Fibroblast of the aortic adventitia (primary cell): ENCODE measurements at regions not wholly inside any gene's neighbourhood (a gene's known extent, or its start where the extent isn't known, plus 50 kb on each side); places are given as distances from the start of the nearest gene placed in this dataset.

Experiments used
- DNase-seq: peaks from one replicate; pipeline ENCODE4 v3.0.0-alpha.2; 2010; ENCODE audit warnings: low read depth
- H3K4me3 ChIP-seq: 2 replicates; pipeline ENCODE4 v1.5.1; 2011; ENCODE audit warnings: low read depth, mild to moderate bottlenecking, control low read depth, low read length, moderate library complexity
- TF ChIP-seq, protein P1 (sequence below): IDR thresholded peaks from 2 replicates; pipeline ENCODE4 v1.5.1; 2011; ENCODE audit warnings: mild to moderate bottlenecking, low read length, control low read depth, inconsistent platforms; ENCODE audit not compliant: insufficient read depth

DNA sequence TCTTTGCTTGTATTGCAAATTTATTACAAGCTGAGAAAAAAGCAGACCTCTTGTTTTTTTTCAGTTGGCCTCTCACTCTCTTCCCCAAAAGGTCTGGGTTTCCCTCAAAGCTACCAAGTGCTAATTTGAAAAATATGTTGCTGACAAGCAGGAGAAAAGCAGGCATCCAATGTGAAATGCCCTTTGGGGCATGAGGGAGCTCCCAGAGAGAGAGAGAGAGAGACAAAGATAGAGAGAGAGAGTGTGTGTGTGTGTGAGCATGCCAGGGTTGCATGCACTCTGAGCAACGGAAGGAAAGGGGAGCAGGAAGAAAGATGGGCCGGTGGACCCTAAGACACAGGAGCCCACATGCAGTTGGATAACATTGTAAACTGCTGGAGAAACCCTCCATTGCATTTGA is 358.4 kb downstream of the TMEM38B start:
- no peak overlapping the region for H3K4me3 ChIP-seq
- DNase-seq: no peak
- TF ChIP-seq, protein P1, sequence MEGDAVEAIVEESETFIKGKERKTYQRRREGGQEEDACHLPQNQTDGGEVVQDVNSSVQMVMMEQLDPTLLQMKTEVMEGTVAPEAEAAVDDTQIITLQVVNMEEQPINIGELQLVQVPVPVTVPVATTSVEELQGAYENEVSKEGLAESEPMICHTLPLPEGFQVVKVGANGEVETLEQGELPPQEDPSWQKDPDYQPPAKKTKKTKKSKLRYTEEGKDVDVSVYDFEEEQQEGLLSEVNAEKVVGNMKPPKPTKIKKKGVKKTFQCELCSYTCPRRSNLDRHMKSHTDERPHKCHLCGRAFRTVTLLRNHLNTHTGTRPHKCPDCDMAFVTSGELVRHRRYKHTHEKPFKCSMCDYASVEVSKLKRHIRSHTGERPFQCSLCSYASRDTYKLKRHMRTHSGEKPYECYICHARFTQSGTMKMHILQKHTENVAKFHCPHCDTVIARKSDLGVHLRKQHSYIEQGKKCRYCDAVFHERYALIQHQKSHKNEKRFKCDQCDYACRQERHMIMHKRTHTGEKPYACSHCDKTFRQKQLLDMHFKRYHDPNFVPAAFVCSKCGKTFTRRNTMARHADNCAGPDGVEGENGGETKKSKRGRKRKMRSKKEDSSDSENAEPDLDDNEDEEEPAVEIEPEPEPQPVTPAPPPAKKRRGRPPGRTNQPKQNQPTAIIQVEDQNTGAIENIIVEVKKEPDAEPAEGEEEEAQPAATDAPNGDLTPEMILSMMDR: no peak

DNA sequence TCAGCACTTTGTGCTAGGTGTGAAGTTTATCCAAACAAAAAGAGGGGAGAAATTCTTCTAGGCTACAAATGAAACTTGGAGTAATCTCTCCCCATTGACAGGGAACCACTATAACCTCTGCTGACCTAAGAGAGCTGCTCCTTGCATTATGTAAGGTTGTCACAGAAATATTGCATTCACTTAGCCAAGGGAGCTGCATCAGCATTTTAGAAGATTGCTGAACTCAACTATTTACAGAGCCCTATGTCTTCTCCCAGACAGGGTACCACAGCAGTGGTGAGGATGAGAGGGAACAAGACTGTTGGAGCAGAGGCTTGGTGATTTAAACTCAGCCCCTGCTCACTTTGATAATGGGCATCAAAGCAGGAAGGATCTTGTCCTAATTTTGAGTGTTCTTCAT is 362.0 kb downstream of the TMEM38B start:
- DNase-seq: no peak
- TF ChIP-seq, protein P1: no peak

DNA sequence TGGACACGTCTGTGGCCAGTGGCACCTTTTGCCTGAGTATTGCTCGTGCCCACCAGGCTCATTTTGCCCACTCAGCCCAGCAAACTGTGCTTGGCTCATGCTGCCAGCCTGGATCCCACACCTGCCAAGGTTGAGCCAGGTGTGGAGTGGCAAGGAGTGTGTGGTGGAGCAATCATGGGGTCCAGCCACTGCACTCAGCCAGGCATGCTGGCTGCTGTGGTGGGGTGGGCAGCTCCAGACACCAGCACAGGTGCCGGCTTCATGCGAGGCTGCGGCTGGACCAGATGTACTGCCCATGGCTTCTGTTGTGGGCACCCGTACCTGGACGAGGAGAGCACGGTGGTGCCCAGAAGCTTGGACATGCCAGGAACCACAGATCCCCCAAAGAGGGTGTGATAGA is 364.1 kb downstream of the TMEM38B start:
- no peak overlapping the region for H3K4me3 ChIP-seq
- TF ChIP-seq, protein P1: no peak
- DNase-seq: no peak

More for the DNA sequence above, 362.0 kb downstream of the TMEM38B start:
- H3K4me3 ChIP-seq: no peak overlapping the region

DNA sequence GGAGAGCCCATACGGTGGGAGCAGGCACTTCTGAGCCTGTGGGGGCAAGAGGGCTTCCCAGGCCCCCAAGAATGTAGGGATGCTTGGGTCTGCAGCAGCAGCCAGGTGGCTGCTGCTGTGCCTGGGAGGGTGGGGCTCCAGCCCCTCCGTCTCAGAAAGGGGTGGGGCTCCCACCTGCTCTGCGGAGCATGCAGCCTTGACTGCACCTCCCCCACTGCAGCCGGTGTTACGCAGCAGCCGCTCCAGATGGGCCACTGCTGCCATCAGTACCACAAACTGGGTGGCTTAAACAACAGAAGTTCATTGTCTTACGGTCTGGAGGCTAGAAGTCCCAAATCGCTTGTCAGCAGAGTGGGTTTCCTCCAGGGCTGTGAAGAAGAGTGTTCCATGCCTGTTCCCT is 365.5 kb downstream of the TMEM38B start:
- no peak overlapping the region for H3K4me3 ChIP-seq
- TF ChIP-seq, protein P1: no peak
- no peak for DNase-seq

DNA sequence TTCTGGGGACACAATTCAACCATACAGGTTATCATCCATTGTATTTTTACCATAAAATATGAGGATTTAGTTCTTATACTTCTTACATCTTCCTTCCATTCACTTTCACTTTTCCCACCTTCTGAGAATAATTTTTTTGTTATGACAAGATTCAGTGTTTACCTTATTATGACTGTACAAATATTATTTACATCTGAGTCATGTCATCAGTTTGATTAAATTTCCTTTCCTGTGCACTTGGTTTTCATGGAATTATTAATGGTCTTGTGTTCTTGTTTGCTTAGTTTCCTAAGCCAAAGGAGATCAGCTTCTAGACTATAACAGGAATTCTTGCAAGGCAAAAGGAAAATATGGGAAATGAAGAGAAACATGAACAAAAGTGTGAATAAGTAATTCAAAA is 366.5 kb downstream of the TMEM38B start:
- TF ChIP-seq, protein P1: no peak

DNA sequence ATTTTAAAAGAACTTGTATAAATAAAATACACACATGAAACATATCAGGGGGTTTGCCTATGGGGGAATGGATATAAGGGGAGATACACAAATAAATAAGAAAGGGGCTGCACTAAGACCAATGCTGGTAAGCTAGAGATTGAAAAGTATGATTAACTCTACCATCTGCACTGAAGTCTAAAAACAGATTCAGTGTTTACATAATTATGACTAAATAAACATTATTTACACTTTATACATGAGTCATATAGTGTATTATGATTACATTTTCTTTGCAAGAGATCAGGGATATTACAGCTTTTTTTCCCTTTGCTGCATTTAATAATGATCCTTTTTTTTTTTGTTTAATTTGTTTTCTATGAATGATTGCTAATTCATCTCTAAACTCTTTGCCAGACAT is 367.9 kb downstream of the TMEM38B start:
- TF ChIP-seq, protein P1: no peak
- no peak overlapping the region for H3K4me3 ChIP-seq
- DNase-seq: no peak

More for the DNA sequence above, 366.5 kb downstream of the TMEM38B start:
- no peak overlapping the region for H3K4me3 ChIP-seq
- no peak for DNase-seq

DNA sequence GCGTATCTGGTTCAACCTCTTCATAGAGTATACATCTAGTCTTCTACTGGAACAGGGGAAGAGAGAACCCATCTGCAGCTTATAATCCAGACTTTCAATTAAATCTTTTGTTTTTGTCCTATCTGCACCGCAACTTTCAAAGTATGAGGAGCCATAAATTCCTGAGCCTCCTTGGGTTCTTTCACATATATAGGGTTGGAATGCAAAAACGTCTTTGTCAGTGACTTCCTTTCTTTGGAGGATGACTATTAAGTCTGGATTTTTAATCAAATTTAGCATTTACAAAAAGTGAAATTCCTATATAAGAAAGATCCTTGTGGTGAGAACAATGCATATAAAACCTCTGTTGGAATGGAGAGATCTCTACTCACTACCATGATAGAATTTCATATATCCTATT is 370.8 kb downstream of the TMEM38B start:
- TF ChIP-seq, protein P1: no peak
- no peak for DNase-seq
- H3K4me3 ChIP-seq: no peak overlapping the region
